GM12864 (cell line): ENCODE measurements at regions not wholly inside any gene's neighbourhood (a gene's known extent, or its start where the extent isn't known, plus 50 kb on each side); places are given as distances from the start of the nearest gene placed in this dataset.

Source experiments
- DNase-seq: peaks from one replicate; pipeline ENCODE4 v3.0.0-alpha.2; 2011; ENCODE audit warnings: low read depth
- H3K4me3 ChIP-seq: 2 replicates; pipeline ENCODE4 v1.5.1; 2011; ENCODE audit warnings: mild to moderate bottlenecking, low read depth, low read length, control low read depth
- CTCF ChIP-seq: IDR thresholded peaks from 2 replicates; pipeline ENCODE4 v1.5.1; 2011; ENCODE audit warnings: low read depth, mild to moderate bottlenecking, moderate library complexity, low read length, control low read depth, inconsistent platforms; ENCODE audit errors: missing control alignments

DNA sequence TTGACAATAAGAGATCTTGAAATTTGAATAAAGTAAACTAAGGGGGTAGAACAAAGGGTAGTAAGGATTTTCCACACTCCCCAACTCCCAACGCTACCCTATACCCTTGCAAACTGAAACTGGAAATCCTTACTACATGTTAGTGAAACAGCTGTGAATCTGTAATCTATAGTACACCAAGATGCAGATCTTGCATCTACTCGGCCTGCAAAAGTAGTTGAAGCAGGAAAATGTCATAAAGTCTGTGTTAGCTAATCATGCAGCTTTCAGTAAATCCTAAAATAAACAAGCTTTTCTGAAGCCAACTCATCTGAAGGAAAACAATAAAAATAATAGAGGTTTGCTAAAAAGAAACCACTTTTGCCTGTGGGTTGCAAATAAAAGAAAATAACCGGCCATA lies 1242.0 kb upstream of the ACO1 start:
- TF ChIP-seq CTCF, result no peak
- H3K4me3 ChIP-seq, result no peak overlapping the region

GRCh38 chr9:31144614-31145013 lies 1239.8 kb upstream of the ACO1 start:
- DNase-seq, result no peak
- H3K4me3 ChIP-seq, result no peak overlapping the region

More for the DNA sequence above, 1242.0 kb upstream of the ACO1 start:
- DNase-seq, result no peak

GRCh38 chr9:31146485-31147166 lies 1237.8 kb upstream of the ACO1 start:
- DNase-seq, result no peak
- no peak for TF ChIP-seq CTCF

More at GRCh38 chr9:31144614-31145013, 1239.8 kb upstream of the ACO1 start:
- TF ChIP-seq CTCF, result no peak

GRCh38 chr9:31153250-31153840 lies 1231.1 kb upstream of the ACO1 start:
- no peak for DNase-seq
- TF ChIP-seq CTCF, result no peak
- no peak overlapping the region for H3K4me3 ChIP-seq

More at GRCh38 chr9:31146485-31147166, 1237.8 kb upstream of the ACO1 start:
- H3K4me3 ChIP-seq, result no peak overlapping the region; the same call in 1 of the 2 replicates

DNA sequence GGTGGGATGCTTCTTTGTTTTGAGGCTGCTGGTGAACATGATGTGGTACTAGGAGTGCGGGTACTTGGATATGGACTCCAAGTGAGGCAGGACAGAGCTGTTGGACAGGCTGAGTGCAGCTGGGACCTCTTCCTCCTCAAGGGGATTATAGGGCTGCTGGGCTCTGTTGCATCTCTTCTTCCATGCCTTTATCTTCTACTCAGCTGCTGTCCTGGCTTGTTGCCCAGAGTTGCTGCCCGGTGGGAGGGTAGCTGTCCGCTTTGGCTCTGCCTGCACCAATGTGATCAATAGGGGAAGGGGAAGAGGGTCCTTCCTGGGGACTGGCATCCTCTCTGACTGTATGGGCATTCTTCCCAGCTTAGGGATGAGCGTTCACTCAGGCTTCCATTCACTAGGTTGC lies 1217.9 kb upstream of the ACO1 start:
- DNase-seq, result no peak
- TF ChIP-seq CTCF, result no peak
- H3K4me3 ChIP-seq, result no peak overlapping the region

- DNase-seq, result no peak
- no peak overlapping the region for H3K4me3 ChIP-seq
- no peak for TF ChIP-seq CTCF
Measured at GRCh38 chr9:31168161-31168560, 1216.3 kb upstream of the ACO1 start.

DNA sequence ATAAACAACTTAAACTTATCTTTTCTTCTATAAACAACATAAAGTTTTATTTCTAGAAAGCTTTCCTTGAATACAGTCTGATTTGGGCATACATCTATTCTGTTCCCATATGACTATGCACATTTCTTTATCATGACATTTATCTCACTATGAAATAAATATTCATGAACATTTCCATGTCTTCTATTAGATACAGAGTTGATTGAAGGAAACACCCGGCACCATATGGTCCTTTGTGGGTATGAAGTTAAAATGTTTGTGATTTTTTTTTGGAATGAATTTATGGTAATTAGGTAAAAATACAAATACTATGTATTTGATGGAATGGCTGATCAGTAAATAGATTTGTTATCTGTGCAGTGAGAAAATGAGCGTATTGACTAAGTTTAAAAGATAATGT lies 1209.8 kb upstream of the ACO1 start:
- no peak for TF ChIP-seq CTCF
- DNase-seq, result no peak

More for the DNA sequence above, 1209.8 kb upstream of the ACO1 start:
- H3K4me3 ChIP-seq, result no peak overlapping the region
